ENCODE measurements at regions not wholly inside any gene's neighbourhood (a gene's known extent, or its start where the extent isn't known, plus 50 kb on each side); places are given as distances from the start of the nearest gene placed in this dataset.

- Histone ChIP-seq H3K79me2 (ENCODE audit: control insufficient read depth, low read length) (no peaks in the 10 kb centered on the region), H3K9me3 (ENCODE audit: control insufficient read depth, insufficient read depth, low read length) (no peaks in the 10 kb centered on the region), H3K27me3 (ENCODE audit: control insufficient read depth, low read length) (no peaks in the 10 kb centered on the region; the same call in 1 of the 2 replicates), H3F3A (ENCODE audit: control insufficient read depth, insufficient read depth) (no peaks in the 10 kb centered on the region), H3K4me1 (ENCODE audit: control insufficient read depth, low read length) (no peaks in the 10 kb centered on the region), H3K4me2 (ENCODE audit: low read length) (no peak overlapping the region), H3K27ac (ENCODE audit: low read depth, low read length) (no peak overlapping the region), H3K9me2 (replicated peaks; ENCODE audit: control insufficient read depth, low read length) (no peaks in the 10 kb centered on the region), H3K4me3 (ENCODE audit: low read length) (no peak overlapping the region), H3K36me3 (ENCODE audit: control insufficient read depth, low read length) (no peaks in the 10 kb centered on the region), H4K20me1 (ENCODE audit: control insufficient read depth, insufficient read depth, low read depth, low read length) (no peaks in the 10 kb centered on the region)
- TF ChIP-seq CTCF (IDR thresholded peaks at IDR 0.05; ENCODE audit: low read depth, low read length, poor library complexity, severe bottlenecking) (no peak), EZH2phosphoT487 (IDR thresholded peaks at IDR 0.05; ENCODE audit: borderline replicate concordance, low read length) (no peak)
These were observed 261.8 kb downstream of the PAPSS1 start for GRCh38 chr4:107458194-107458593.

GRCh38 chr4:107453987-107454386, 266.0 kb downstream of the PAPSS1 start:
- H3K9me2 ChIP-seq (replicated peaks; ENCODE audit: control insufficient read depth, low read length) = no peaks in the 10 kb centered on the region
- no peaks in the 10 kb centered on the region for H3F3A ChIP-seq (ENCODE audit: control insufficient read depth, insufficient read depth)
- H3K9me3 ChIP-seq (ENCODE audit: control insufficient read depth, insufficient read depth, low read length) = no peaks in the 10 kb centered on the region
- no peak for TF ChIP-seq CTCF (IDR thresholded peaks at IDR 0.05; ENCODE audit: low read depth, low read length, poor library complexity, severe bottlenecking)
- no peak for TF ChIP-seq EZH2phosphoT487 (IDR thresholded peaks at IDR 0.05; ENCODE audit: borderline replicate concordance, low read length)
- H3K79me2 ChIP-seq (ENCODE audit: control insufficient read depth, low read length) = no peaks in the 10 kb centered on the region
- H3K4me2 ChIP-seq (ENCODE audit: low read length) = no peak overlapping the region
- no peaks in the 10 kb centered on the region; the same call in 1 of the 2 replicates for H3K27me3 ChIP-seq (ENCODE audit: control insufficient read depth, low read length)
- no peaks in the 10 kb centered on the region for H3K4me1 ChIP-seq (ENCODE audit: control insufficient read depth, low read length)
- H3K27ac ChIP-seq (ENCODE audit: low read depth, low read length) = no peak overlapping the region
- H3K4me3 ChIP-seq (ENCODE audit: low read length) = no peak overlapping the region
- H4K20me1 ChIP-seq (ENCODE audit: control insufficient read depth, insufficient read depth, low read depth, low read length) = no peaks in the 10 kb centered on the region
- H3K36me3 ChIP-seq (ENCODE audit: control insufficient read depth, low read length) = no peaks in the 10 kb centered on the region

- H3K36me3 ChIP-seq (ENCODE audit: control insufficient read depth, low read length) = no peaks in the 10 kb centered on the region
- H4K20me1 ChIP-seq (ENCODE audit: control insufficient read depth, insufficient read depth, low read depth, low read length) = no peaks in the 10 kb centered on the region
- H3K9me2 ChIP-seq (replicated peaks; ENCODE audit: control insufficient read depth, low read length) = no peaks in the 10 kb centered on the region
- TF ChIP-seq CTCF (IDR thresholded peaks at IDR 0.05; ENCODE audit: low read depth, low read length, poor library complexity, severe bottlenecking) (no peak), EZH2phosphoT487 (IDR thresholded peaks at IDR 0.05; ENCODE audit: borderline replicate concordance, low read length) (no peak)
- H3F3A ChIP-seq (ENCODE audit: control insufficient read depth, insufficient read depth) = no peaks in the 10 kb centered on the region
- no peak overlapping the region for H3K4me2 ChIP-seq (ENCODE audit: low read length)
- H3K4me1 ChIP-seq (ENCODE audit: control insufficient read depth, low read length) = no peaks in the 10 kb centered on the region
- no peaks in the 10 kb centered on the region for H3K79me2 ChIP-seq (ENCODE audit: control insufficient read depth, low read length)
- no peaks in the 10 kb centered on the region for H3K9me3 ChIP-seq (ENCODE audit: control insufficient read depth, insufficient read depth, low read length)
- H3K4me3 ChIP-seq (ENCODE audit: low read length) = no peak overlapping the region
- H3K27me3 ChIP-seq (ENCODE audit: control insufficient read depth, low read length) = no peaks in the 10 kb centered on the region
- no peak overlapping the region for H3K27ac ChIP-seq (ENCODE audit: low read depth, low read length)
These were observed 267.1 kb downstream of the PAPSS1 start for GRCh38 chr4:107452717-107453630.

Data from DOHH2 (cell line).